ENCODE measurements at regions not wholly inside any gene's neighbourhood (a gene's known extent, or its start where the extent isn't known, plus 50 kb on each side); places are given as distances from the start of the nearest gene placed in this dataset.

GRCh38 chr9:7305677-7306076, 493.9 kb downstream of the DMAC1 start:
- H3K4me1 ChIP-seq (ENCODE audit: low read length) = no peaks in the 10 kb centered on the region
- no peaks in the 10 kb centered on the region for H3K9me3 ChIP-seq (ENCODE audit: insufficient read depth, low read length)
- no peaks in the 10 kb centered on the region for H3K36me3 ChIP-seq (replicated peaks; ENCODE audit: low read depth, low read length)
- H3K4me3 ChIP-seq (ENCODE audit: low read length) = no peak overlapping the region
- H2AFZ ChIP-seq (ENCODE audit: low read depth, low read length) = no peak overlapping the region
- H3K4me2 ChIP-seq (ENCODE audit: low read length) = no peak overlapping the region
- H4K20me1 ChIP-seq (ENCODE audit: insufficient read depth, low read length) = no peaks in the 10 kb centered on the region
- H3K9ac ChIP-seq (ENCODE audit: low read length) = no peak overlapping the region
- H3K79me2 ChIP-seq (ENCODE audit: low read length) = no peaks in the 10 kb centered on the region
- TF ChIP-seq EZH2phosphoT487 (IDR thresholded peaks at IDR 0.05; ENCODE audit: low read depth) (no peak), CTCF (IDR thresholded peaks at IDR 0.05; ENCODE audit: low read depth, low read length) (no peak)
- peaks cover 44% of the 10 kb centered on the region for H3K27me3 ChIP-seq (ENCODE audit: low read depth, low read length)
- no peak overlapping the region for H3K27ac ChIP-seq (ENCODE audit: low read length)

GRCh38 chr9:7304627-7304995, 495.0 kb downstream of the DMAC1 start:
- no peaks in the 10 kb centered on the region for H3K4me1 ChIP-seq (ENCODE audit: low read length)
- no peaks in the 10 kb centered on the region for H3K79me2 ChIP-seq (ENCODE audit: low read length)
- no peaks in the 10 kb centered on the region for H4K20me1 ChIP-seq (ENCODE audit: insufficient read depth, low read length)
- no peak overlapping the region for H3K27ac ChIP-seq (ENCODE audit: low read length)
- H3K4me3 ChIP-seq (ENCODE audit: low read length) = no peak overlapping the region
- H3K9ac ChIP-seq (ENCODE audit: low read length) = no peak overlapping the region
- H3K9me3 ChIP-seq (ENCODE audit: insufficient read depth, low read length) = no peaks in the 10 kb centered on the region
- H3K4me2 ChIP-seq (ENCODE audit: low read length) = no peak overlapping the region
- no peaks in the 10 kb centered on the region for H3K36me3 ChIP-seq (replicated peaks; ENCODE audit: low read depth, low read length)
- H2AFZ ChIP-seq (ENCODE audit: low read depth, low read length) = no peak overlapping the region
- TF ChIP-seq EZH2phosphoT487 (IDR thresholded peaks at IDR 0.05; ENCODE audit: low read depth) (no peak), CTCF (IDR thresholded peaks at IDR 0.05; ENCODE audit: low read depth, low read length) (no peak)
- H3K27me3 ChIP-seq (ENCODE audit: low read depth, low read length) = peaks cover 53% of the 10 kb centered on the region

- H3K9ac ChIP-seq (ENCODE audit: low read length) = no peak overlapping the region
- H3K4me1 ChIP-seq (ENCODE audit: low read length) = no peaks in the 10 kb centered on the region
- no peaks in the 10 kb centered on the region for H3K36me3 ChIP-seq (replicated peaks; ENCODE audit: low read depth, low read length)
- H3K27ac ChIP-seq (ENCODE audit: low read length) = no peak overlapping the region
- H3K9me3 ChIP-seq (ENCODE audit: insufficient read depth, low read length) = no peaks in the 10 kb centered on the region
- TF ChIP-seq CTCF (IDR thresholded peaks at IDR 0.05; ENCODE audit: low read depth, low read length) = no peak
- TF ChIP-seq EZH2phosphoT487 (IDR thresholded peaks at IDR 0.05; ENCODE audit: low read depth) = no peak
- no peaks in the 10 kb centered on the region for H4K20me1 ChIP-seq (ENCODE audit: insufficient read depth, low read length)
- H3K27me3 ChIP-seq (ENCODE audit: low read depth, low read length) = peaks cover 57% of the 10 kb centered on the region
- H2AFZ ChIP-seq (ENCODE audit: low read depth, low read length) = no peak overlapping the region
- H3K4me2 ChIP-seq (ENCODE audit: low read length) = no peak overlapping the region
- H3K79me2 ChIP-seq (ENCODE audit: low read length) = no peaks in the 10 kb centered on the region
- no peak overlapping the region for H3K4me3 ChIP-seq (ENCODE audit: low read length)
Measured at GRCh38 chr9:7303907-7304626, 495.5 kb downstream of the DMAC1 start.

GRCh38 chr9:7300484-7300883, 499.1 kb downstream of the DMAC1 start:
- peaks cover 58% of the 10 kb centered on the region for H3K27me3 ChIP-seq (ENCODE audit: low read depth, low read length)
- no peak for TF ChIP-seq EZH2phosphoT487 (IDR thresholded peaks at IDR 0.05; ENCODE audit: low read depth)
- TF ChIP-seq CTCF (IDR thresholded peaks at IDR 0.05; ENCODE audit: low read depth, low read length) = no peak
- no peak overlapping the region for H3K4me3 ChIP-seq (ENCODE audit: low read length)
- H3K9ac ChIP-seq (ENCODE audit: low read length) = no peak overlapping the region
- H3K4me1 ChIP-seq (ENCODE audit: low read length) = peaks cover 13% of the 10 kb centered on the region
- no peaks in the 10 kb centered on the region for H3K79me2 ChIP-seq (ENCODE audit: low read length)
- H4K20me1 ChIP-seq (ENCODE audit: insufficient read depth, low read length) = no peaks in the 10 kb centered on the region
- no peak overlapping the region for H3K27ac ChIP-seq (ENCODE audit: low read length)
- no peak overlapping the region for H2AFZ ChIP-seq (ENCODE audit: low read depth, low read length)
- no peak overlapping the region for H3K4me2 ChIP-seq (ENCODE audit: low read length)
- H3K9me3 ChIP-seq (ENCODE audit: insufficient read depth, low read length) = no peaks in the 10 kb centered on the region
- H3K36me3 ChIP-seq (replicated peaks; ENCODE audit: low read depth, low read length) = no peaks in the 10 kb centered on the region

All from OCI-LY3 (cell line).